ENCODE measurements at regions not wholly inside any gene's neighbourhood (a gene's known extent, or its start where the extent isn't known, plus 50 kb on each side); places are given as distances from the start of the nearest gene placed in this dataset.

DNA sequence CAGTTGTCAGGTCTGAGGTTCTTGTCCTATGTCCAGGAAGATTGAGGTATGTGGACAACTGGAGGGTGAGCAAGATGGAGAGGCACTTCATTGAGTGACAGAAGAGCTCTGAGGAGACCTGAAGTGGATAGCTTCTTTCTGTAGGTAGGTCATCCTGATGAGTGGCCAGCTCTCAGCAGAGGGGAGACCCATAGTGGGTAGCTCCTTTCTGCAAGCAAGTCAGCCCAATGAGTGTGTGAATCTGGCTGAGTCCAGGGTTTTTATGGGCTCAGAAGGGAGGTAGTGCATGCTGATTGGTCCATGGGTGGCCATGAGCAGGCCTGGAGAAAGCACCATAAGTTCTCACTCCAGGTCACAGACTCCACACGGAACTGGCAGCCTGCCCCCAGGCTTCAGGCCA is 92.6 kb upstream of the GALNT5 start:
- no peak overlapping the region for H3K4me3 ChIP-seq (ENCODE audit: low read depth, low read length)
- TF ChIP-seq, protein P1, sequence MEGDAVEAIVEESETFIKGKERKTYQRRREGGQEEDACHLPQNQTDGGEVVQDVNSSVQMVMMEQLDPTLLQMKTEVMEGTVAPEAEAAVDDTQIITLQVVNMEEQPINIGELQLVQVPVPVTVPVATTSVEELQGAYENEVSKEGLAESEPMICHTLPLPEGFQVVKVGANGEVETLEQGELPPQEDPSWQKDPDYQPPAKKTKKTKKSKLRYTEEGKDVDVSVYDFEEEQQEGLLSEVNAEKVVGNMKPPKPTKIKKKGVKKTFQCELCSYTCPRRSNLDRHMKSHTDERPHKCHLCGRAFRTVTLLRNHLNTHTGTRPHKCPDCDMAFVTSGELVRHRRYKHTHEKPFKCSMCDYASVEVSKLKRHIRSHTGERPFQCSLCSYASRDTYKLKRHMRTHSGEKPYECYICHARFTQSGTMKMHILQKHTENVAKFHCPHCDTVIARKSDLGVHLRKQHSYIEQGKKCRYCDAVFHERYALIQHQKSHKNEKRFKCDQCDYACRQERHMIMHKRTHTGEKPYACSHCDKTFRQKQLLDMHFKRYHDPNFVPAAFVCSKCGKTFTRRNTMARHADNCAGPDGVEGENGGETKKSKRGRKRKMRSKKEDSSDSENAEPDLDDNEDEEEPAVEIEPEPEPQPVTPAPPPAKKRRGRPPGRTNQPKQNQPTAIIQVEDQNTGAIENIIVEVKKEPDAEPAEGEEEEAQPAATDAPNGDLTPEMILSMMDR (IDR thresholded peaks at IDR 0.05; ENCODE audit: insufficient read depth, low read length) = no peak
- DNase-seq (ENCODE audit: low read depth) = no peak

DNA sequence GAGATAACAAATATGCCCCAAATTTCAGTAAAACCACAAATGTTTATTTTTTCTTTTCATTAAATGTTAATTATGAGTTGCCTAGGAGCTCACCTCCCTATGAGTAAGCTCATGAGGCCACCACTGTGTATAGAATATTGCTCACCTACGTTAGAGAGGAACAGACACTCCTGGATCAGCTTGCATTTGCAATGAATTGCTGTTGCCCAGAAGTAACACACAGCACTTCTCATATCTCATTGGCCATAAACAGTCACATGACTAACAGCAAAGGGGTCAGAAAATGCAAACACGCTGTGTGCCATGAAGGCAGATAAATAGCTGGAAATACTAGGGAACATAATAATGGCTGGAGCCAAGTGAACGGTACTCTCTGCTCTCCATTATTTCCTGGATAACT is 89.0 kb upstream of the GALNT5 start:
- H3K4me3 ChIP-seq (ENCODE audit: low read depth, low read length) = no peak overlapping the region
- TF ChIP-seq, protein P1 (IDR thresholded peaks at IDR 0.05; ENCODE audit: insufficient read depth, low read length) = no peak
- no peak for DNase-seq (ENCODE audit: low read depth)

DNA sequence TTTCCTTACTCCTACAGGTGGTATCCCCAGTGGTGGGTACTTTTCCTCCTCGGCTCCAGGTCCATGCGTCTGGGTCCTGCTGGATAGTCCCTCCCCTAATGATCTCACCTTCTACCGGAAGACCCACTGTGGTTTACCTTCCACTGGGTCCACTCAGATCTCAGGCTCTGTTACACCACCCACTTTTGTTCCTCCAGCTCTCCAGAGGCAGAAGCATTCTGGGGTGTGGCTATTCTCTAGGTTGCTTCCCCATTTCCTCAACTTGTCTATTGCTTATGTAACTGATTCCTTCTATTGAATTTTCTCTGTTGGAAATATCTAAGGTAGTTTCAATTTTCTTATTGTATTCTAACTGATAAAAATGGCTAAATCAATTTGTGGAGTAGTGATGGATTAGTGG is 87.6 kb upstream of the GALNT5 start:
- no peak overlapping the region for H3K4me3 ChIP-seq (ENCODE audit: low read depth, low read length)
- TF ChIP-seq, protein P1 (IDR thresholded peaks at IDR 0.05; ENCODE audit: insufficient read depth, low read length) = no peak

DNA sequence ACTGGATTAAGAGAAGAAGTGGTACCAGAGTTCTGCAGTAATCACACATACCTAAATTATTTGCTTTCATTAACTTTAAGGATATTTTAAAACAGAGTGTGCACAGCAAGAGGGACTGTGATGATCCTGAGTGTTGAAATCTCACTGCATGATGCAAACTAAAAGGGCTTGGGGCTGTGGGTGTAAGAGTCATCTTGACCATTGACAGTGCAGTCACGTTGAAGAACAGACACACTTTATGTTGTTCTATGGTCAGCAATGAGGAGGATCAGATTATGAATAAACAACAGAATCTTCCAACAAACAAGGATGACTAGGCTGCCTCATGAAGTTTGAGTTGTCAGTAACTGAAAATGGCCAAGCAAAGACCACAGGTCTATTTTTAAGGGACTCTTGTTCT is 87.2 kb upstream of the GALNT5 start:
- no peak for DNase-seq (ENCODE audit: low read depth)
- no peak overlapping the region for H3K4me3 ChIP-seq (ENCODE audit: low read depth, low read length)
- TF ChIP-seq, protein P1 (IDR thresholded peaks at IDR 0.05; ENCODE audit: insufficient read depth, low read length) = no peak

More for the DNA sequence above, 87.6 kb upstream of the GALNT5 start:
- DNase-seq (ENCODE audit: low read depth) = no peak

DNA sequence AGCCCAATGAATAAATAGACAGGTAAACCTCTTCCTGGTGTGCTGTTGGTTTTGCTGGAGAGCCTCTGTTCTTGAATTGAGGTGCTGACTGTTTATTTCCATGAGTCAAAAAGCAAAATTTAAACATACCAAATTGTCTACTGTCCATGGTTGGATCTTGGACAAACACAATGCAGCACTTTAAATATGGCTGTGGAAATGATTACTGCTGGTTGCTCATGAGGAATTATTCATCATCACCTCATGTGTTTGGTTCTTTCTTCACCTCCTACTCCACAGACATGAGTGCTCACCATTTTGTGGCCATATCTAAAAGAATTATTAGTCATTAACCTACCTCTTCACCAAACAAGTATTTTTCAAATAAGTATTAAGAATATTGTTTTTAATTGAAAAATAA is 85.3 kb upstream of the GALNT5 start:
- TF ChIP-seq, protein P1 (IDR thresholded peaks at IDR 0.05; ENCODE audit: insufficient read depth, low read length) = no peak
- DNase-seq (ENCODE audit: low read depth) = peak; percentile 35
- H3K4me3 ChIP-seq (ENCODE audit: low read depth, low read length) = no peak overlapping the region

DNA sequence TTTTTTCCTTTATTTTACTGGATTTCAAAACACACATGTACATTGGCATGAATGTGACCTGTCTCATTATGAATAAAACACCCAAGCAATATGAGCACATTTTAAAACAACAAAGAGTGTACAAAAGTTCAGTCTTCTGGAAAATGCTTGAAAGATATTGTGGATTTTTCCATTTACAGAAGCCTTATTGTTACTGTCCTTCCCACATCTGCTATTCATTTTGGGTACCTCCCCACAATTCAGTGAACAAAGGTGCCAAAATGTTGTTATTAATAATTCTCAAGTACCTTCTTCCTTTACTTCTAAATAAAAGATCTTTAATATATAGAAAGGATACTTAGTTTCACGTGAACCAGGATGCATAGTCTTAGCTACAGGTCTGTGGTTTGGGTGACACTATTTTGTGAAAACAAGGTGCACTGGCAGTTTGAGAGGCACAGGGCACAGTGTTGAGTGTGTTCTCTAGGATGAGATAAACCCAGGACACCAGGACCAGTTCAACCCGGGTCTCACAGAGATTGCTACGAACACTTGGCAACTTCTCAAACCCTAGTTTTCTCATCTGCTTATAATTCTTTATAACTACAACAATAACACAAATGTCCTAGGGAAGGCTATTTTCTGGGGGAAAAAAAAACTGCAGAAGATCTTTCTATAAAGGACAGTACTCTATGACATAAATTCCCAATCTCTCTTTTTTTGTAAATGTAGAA is 84.5 kb upstream of the GALNT5 start:
- DNase-seq (ENCODE audit: low read depth) = peak; percentile 31
- H3K4me3 ChIP-seq (ENCODE audit: low read depth, low read length) = peak overlapping the region; percentile 7

More for the DNA sequence above, 84.5 kb upstream of the GALNT5 start:
- TF ChIP-seq, protein P1 (IDR thresholded peaks at IDR 0.05; ENCODE audit: insufficient read depth, low read length) = no peak

All from fibroblast of the aortic adventitia (primary cell).